ENCODE measurements at regions not wholly inside any gene's neighbourhood (a gene's known extent, or its start where the extent isn't known, plus 50 kb on each side); places are given as distances from the start of the nearest gene placed in this dataset.
"Not testable (repeated sequence)": the region's sequence is repeated elsewhere in the genome, so short reads cannot be mapped to it uniquely, and the experiment has no call there.

- DNase-seq = no peak
Measured at GRCh38 chr6:3542032-3542640, 85.3 kb upstream of the SLC22A23 start.

DNA sequence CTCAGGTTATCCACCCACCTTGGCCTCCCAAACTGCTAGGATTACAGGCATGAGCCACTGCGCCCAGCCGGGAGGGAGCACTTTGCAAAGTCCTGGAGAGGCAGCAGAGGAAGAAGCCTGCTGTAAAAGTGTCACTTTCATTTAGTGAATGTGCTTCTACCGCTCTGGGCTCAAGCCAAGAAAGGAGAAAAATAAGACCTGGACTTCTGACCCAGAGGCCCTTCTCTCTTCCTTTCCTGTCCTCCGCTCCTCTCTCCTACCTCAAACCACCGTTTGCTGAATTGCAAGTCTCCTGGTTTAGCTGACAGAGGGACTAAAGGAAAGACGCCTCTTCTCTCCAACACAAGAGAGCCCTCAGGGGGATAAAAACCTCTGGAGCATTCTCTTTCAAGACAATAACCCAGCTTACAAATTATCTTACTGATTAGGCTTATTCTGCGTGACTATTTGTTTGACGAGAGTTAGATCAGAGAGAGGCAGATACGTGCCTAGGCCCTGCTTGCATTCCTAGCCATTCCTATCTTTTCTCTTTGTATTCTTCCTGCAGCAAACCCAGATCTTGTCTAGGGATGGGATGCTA lies 84.2 kb upstream of the SLC22A23 start:
- DNase-seq = no peak

DNA sequence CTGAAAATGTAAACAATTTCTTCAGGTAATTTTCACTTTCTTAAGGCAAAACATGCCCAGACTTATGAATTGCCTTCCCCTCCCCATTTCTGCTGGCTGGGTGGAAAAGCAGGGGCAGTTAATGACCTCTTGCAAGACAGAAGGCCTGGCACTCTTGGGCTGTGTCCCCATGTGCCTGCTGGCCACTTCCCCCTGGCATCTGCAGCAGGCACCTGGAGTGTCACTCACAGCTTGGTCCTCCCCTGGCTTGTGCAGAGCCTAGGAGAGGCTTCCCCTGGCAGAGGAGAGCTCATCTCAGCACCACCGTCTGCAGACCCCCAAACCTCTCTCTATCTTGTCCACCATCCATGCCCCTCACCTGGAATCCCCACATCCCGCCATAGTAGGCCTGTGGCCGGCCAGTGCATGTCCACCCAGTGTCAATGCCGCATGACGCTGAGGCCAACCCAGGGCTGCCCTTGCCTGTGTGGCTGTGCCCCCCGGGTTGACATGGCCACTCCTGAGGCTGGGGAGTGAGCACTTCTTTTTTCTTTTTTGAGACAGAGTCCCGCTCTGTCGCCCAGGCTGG lies 83.5 kb upstream of the SLC22A23 start:
- DNase-seq = peak in 1 of 2 experiments; percentile 6

DNA sequence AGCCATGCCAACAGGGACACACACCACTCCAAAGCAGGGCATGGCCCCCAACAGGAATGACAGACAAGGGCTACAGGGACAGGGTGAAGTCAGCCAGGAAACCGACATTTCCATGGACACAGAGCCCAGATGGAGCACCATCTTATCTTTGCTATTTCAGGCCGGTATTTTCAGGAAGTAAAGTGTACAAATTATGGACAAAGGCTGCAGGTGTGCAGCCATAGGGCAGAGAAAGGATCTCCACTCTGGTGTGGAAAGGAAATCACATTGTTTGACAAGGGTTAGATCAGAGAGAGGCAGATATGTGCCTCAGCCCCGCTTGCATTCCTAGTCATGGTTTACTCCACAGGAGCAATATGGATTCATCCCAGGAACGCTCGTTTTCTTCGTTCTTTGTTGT lies 81.7 kb upstream of the SLC22A23 start:
- no peak for DNase-seq

DNA sequence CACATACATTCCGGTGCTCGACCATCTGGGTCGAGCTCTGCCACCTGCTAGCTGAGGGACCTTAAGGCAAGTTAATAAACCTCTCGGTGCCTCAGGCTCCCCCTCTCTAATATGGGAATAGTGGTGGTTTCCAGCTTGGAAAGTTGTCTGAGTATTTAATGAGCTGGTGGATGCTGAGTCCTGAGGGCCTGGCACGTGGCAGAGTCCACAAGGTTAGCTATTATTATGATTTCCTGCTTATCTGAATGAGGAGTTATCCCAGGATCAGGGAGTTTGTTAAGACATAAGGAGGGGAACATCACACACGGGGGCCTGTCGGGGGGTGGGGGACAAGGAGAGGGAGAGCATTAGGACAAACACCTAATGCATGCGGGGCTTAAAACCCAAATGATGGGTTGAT lies 80.1 kb upstream of the SLC22A23 start:
- DNase-seq = no peak

DNA sequence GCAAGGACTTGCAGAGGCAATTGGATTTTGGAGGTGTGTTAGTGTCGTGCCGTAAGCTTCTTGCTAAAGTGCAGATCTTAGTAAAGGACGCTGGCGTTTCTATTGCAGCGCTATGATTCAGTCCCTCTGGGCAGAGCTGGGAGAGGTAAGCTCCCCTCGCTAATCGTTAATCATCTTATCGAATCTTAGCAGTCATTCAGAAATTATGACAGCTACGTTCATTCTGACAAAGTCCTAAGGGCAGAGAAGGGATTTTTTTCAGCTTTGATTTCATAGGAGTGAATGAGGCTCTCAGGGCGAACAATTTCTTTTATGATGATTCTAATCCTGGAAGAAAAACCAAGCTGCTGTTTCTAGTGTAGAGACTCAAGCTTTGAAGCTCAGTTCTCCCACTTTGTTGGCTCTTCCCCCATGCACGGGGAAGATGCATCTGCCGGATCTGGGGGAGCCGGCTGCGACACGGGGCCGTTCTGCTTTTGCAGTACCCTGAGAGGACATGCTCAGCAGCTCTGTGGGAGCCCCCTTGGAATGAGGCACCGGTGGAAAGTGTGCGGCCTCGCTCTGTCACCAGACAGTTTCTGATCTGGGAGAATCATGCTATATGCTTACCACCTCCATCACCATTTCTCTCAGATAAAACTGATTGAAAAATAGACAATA lies 79.1 kb upstream of the SLC22A23 start:
- DNase-seq = no peak

- DNase-seq = no peak
Measured at GRCh38 chr6:3535033-3535775, 78.4 kb upstream of the SLC22A23 start.

DNA sequence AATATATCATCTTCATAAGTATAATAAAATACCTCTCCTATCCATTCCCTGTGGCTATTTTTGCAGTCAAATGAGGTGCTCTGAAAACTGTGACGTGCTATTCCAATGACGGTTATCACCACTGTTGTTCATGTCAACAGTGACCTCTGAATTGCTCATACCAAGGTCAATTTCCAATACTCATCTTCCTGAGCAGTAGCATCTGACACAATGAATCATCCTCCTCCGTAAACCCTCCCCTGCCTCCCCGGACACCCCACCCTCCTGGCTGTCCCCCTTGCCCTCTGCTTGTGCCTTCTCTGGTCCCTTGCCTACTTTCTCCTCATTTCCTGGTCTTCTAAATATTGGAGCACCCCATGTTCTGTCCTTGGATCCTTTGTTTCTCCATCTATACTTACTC lies 77.7 kb upstream of the SLC22A23 start:
- DNase-seq = no peak

DNA sequence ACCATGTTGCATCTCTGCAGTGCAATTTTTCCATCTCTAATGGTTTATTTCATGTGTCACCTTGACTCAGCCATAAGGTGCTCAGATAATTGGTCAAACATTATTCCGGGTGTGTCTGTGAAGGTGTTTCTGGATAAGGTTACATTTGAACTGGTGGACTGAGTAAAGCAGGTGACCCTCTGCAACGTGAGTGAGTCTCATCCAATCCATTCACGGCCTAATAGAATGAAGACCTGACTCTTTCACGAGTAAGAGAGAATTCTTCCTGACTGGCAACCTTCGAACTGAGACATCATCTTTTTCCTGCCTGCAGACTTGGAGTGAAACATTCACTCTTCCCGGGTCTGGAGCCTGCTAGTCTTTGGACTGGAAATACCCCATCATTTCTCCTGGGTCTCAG lies 77.1 kb upstream of the SLC22A23 start:
- DNase-seq = no peak

DNA sequence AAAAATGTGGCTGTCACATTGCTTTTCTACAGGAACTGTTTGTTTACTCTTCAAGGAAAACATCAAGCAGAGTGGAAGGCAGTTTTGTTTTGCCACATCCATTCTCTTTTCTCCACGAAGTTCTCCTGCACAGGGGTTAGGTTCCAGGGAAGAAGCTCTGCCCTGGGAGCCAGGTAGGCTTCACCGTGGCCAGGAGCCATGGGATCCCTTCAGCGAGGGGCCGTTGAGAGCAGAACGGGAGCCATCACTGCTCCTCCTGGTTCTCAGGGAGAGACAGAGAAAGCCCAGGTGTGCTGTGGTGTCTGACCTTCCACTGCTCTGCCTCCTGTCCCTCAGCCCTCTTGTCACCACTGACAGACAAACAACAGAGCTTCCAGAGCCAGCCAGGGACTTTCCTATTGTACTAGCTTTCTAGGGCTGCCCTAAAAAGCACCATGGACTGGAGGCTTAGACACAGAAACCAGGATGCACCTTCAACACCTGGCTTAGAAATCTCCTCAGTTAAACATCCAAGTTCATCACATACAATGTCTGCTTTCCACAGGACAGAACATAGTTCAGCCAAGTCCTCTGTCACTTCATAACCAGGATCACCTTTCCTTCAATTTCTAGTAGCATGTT lies 75.6 kb upstream of the SLC22A23 start:
- DNase-seq = no peak

- DNase-seq = no peak
Measured at GRCh38 chr6:3531481-3531880, 74.6 kb upstream of the SLC22A23 start.

DNA sequence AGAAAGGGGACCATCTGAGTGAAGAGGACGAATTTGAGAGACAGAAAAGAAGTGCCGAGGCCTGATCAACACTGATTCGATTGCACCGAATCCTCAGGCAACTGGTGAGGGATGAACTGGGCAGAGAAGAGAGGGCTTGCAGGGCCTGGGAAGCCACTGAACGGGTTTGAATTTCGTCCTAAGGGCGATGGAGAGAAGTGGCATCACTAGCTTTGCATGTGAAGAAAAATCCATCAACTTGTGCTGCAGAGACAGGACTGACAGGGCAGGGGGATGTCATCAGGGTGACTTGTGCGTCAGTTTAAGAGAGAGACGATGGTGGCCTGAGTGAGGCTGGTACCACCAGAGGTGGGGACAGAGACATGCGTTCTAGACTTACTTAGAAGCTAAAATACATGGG lies 73.7 kb upstream of the SLC22A23 start:
- DNase-seq = no peak

DNA sequence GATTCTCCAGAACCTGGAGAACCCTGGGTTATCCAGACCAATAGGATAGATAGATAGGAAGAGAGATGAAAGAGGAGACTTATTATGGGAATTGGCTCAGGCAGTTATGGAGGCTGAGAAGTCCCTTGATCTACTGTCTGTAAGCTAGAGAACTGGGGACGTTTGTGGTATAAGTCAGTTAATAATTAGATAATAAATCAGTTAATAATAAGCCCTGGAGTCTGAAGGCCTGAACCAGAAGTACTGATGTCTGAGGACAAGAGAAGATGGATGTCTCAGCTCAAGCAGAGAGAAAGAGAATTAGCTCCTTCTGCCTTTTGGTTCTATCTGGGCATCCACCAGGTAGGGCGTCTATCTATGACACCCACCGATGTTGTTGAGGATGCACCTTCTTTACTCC lies 72.9 kb upstream of the SLC22A23 start:
- no peak for DNase-seq

- DNase-seq = no peak
Measured at GRCh38 chr6:3529232-3529631, 72.4 kb upstream of the SLC22A23 start.

GRCh38 chr6:3528081-3528671 lies 71.3 kb upstream of the SLC22A23 start:
- not testable (repeated sequence) for DNase-seq

GRCh38 chr6:3527651-3527977 lies 70.8 kb upstream of the SLC22A23 start:
- no peak for DNase-seq

DNA sequence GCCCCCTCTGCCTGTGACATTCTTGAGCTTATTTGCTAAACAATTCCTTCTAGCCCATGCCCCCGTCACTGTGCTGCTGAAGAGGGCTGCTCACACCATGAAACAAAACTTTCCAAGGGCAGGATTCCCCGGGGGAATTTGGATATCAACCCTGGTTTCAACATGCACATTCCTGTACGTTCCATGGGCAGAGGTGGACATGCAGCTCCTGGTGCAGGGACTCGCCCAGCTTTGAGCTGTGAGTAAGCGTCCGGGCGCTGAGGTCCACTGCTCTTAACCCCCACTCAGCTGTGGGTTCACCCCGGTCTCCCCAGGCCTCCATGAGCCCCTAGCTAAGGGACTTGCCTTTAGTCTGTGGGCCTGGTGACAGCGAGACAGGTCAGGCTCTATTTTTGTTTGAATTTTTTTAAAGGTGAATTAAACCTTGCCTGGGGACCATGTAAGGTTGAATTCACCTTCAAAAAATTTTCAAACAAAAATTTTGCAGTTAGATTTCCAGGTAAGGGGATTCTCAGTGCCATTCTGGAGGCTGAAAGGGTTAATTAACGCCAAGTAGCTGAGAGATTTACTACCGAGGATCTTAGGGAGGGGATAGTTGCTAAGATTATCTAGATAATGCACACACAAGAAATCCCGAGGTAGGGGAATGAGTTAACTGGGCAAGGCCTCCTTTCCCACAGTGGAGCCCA lies 70.3 kb upstream of the SLC22A23 start:
- no peak for DNase-seq

- no peak for DNase-seq
Measured at GRCh38 chr6:3525915-3526314, 69.1 kb upstream of the SLC22A23 start.

- no peak for DNase-seq
Measured at GRCh38 chr6:3524456-3524855, 67.6 kb upstream of the SLC22A23 start.

DNA sequence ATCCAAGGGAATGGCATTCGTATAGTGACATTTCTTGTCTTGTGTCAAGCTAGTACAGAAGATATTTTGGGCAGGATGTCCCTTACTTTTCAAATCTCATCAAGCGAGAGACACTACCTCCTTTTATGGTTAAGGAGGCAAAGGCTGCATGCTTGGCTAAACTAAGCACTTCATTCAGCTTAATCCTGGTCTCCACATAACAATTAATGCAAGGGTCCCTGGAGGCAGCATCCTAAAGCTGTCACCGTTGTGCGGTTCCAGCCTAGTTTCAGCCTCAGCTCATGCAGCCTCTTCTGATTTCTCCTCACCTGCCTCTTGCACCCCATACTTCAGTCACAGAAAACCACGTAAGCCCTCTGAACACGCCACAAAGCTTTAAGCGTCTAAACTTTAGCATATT lies 67.1 kb upstream of the SLC22A23 start:
- peak; percentile 14 to 70 for DNase-seq

GRCh38 chr6:3523271-3523670 lies 66.4 kb upstream of the SLC22A23 start:
- DNase-seq = no peak

DNA sequence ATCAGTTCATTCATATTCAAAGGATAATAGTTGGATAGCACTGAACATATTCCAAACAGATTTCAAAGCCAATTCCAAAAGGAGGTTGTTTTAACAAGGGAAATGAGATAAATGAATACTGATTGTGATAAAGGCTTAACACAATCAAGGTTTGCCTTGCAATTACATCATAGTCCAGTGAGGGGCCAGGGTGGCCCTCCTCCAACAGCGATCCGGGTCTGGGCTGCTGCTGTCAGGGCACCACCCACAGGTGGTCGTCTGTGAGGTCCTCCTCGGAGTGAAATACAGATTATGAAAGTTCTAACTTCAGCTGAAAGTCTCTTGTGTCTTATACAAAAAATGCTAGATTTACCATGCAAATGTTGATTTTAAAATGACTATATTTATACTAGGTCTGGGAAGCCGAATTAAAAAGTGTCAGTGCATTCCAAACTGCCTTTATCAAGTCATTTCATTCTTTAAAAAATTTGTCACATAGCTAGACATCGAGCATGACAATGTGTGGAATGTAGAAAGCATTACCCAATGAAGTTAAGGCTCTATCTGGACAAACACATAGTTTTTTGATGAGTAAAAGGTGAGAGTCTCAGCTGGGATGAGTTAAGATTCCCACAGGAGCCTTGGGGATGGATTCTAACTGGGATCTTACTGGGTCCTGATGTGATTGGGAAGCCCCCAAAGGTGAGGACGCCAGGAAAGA lies 65.9 kb upstream of the SLC22A23 start:
- no peak for DNase-seq
